ENCODE measurements at regions not wholly inside any gene's neighbourhood (a gene's known extent, or its start where the extent isn't known, plus 50 kb on each side); places are given as distances from the start of the nearest gene placed in this dataset.

DNA sequence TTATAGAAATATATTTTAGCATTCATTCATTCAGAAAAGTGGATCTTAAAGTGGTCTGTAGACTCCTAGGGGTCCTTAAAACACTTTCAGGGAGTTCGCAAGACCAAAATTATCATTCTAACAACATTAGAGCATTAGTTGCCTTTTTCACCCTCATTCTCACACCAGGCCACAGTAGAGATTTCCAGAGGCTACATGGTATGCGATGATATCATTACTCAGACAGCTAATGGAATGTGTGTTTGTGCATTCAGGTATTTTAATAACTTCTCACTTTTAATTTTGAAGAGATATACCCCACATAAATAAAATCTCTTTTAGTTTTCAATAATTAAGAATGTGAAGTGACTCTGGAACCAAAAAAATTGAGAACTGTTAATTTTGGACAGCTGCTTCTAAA is 206.9 kb downstream of the NSUN3 start:
- TF ChIP-seq ZNF354C (tag by site-specific recombination; IDR thresholded peaks at IDR 0.05; ENCODE audit: borderline replicate concordance, low read depth) = no peak
- TF ChIP-seq, protein P1, sequence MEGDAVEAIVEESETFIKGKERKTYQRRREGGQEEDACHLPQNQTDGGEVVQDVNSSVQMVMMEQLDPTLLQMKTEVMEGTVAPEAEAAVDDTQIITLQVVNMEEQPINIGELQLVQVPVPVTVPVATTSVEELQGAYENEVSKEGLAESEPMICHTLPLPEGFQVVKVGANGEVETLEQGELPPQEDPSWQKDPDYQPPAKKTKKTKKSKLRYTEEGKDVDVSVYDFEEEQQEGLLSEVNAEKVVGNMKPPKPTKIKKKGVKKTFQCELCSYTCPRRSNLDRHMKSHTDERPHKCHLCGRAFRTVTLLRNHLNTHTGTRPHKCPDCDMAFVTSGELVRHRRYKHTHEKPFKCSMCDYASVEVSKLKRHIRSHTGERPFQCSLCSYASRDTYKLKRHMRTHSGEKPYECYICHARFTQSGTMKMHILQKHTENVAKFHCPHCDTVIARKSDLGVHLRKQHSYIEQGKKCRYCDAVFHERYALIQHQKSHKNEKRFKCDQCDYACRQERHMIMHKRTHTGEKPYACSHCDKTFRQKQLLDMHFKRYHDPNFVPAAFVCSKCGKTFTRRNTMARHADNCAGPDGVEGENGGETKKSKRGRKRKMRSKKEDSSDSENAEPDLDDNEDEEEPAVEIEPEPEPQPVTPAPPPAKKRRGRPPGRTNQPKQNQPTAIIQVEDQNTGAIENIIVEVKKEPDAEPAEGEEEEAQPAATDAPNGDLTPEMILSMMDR (tag by site-specific recombination; IDR thresholded peaks at IDR 0.05) = no peak
- TF ChIP-seq ZNF747 (tag by site-specific recombination; IDR thresholded peaks at IDR 0.05) = no peak
- no peak for TF ChIP-seq YY1 (tag by site-specific recombination; IDR thresholded peaks at IDR 0.05)

Measured in HEK293 (cell line).